H1 (cell line): ENCODE measurements at regions not wholly inside any gene's neighbourhood (a gene's known extent, or its start where the extent isn't known, plus 50 kb on each side); places are given as distances from the start of the nearest gene placed in this dataset.

Experiments used
- CREB1 ChIP-seq: IDR thresholded peaks from 2 replicates; pipeline ENCODE4 v1.6.1; 2012; ENCODE audit warnings: inconsistent platforms
- CTBP2 ChIP-seq: IDR thresholded peaks from 2 replicates; pipeline ENCODE4 v1.7.0; 2011; ENCODE audit warnings: borderline replicate concordance, mild to moderate bottlenecking, moderate library complexity, mixed read lengths, low read length; ENCODE audit not compliant: insufficient read depth, insufficient read length
- EGR1 ChIP-seq: IDR thresholded peaks from 2 replicates; pipeline ENCODE4 v1.6.1; 2011; ENCODE audit warnings: low read depth, low read length, borderline replicate concordance
- NRF1 ChIP-seq: IDR thresholded peaks from 2 replicates; pipeline ENCODE4 v1.6.1; 2011; ENCODE audit warnings: mild to moderate bottlenecking, low read depth, low read length, improper control_type of control experiment
- POLR2AphosphoS5 ChIP-seq: IDR thresholded peaks from 2 replicates; pipeline ENCODE4 v1.6.1; 2011; ENCODE audit warnings: low read depth, low read length
- RNF2 ChIP-seq: fragments of 200-900, 300-1000 bp; sonication (generic); IDR thresholded peaks from 2 replicates; pipeline ENCODE4 v1.7.1; 2016; ENCODE audit warnings: borderline replicate concordance, low read depth, mild to moderate bottlenecking, antibody characterized with exemption, low read length; ENCODE audit not compliant: poor library complexity, severe bottlenecking; ENCODE audit errors: missing control alignments
- TF ChIP-seq, protein P1 (sequence below): fragments of 300-600 bp; sonication (generic); IDR thresholded peaks from 2 replicates; pipeline ENCODE4 v1.7.1; 2012; ENCODE audit warnings: low read length, moderate library complexity, mild to moderate bottlenecking, inconsistent platforms; ENCODE audit not compliant: insufficient replicate concordance

DNA sequence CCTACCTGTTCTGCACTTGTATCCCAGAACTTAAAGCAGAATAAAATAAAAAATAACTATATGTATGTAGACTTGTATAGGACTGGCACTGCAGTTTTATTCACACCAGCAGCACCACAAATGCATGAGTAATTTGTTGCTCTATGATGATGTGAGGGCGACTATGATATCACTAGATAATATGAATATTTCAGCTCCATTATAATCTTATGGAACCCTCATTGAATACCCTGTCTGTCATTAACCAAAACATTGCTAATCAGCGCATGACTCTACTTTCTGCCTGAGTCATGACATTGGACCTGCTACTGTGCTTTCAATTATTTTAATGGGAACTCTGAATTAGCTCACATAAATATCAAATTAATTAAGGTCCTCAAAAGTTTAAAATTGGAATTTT is 129.4 kb upstream of the RHOBTB1 start (continued):
- TF ChIP-seq, protein P1, sequence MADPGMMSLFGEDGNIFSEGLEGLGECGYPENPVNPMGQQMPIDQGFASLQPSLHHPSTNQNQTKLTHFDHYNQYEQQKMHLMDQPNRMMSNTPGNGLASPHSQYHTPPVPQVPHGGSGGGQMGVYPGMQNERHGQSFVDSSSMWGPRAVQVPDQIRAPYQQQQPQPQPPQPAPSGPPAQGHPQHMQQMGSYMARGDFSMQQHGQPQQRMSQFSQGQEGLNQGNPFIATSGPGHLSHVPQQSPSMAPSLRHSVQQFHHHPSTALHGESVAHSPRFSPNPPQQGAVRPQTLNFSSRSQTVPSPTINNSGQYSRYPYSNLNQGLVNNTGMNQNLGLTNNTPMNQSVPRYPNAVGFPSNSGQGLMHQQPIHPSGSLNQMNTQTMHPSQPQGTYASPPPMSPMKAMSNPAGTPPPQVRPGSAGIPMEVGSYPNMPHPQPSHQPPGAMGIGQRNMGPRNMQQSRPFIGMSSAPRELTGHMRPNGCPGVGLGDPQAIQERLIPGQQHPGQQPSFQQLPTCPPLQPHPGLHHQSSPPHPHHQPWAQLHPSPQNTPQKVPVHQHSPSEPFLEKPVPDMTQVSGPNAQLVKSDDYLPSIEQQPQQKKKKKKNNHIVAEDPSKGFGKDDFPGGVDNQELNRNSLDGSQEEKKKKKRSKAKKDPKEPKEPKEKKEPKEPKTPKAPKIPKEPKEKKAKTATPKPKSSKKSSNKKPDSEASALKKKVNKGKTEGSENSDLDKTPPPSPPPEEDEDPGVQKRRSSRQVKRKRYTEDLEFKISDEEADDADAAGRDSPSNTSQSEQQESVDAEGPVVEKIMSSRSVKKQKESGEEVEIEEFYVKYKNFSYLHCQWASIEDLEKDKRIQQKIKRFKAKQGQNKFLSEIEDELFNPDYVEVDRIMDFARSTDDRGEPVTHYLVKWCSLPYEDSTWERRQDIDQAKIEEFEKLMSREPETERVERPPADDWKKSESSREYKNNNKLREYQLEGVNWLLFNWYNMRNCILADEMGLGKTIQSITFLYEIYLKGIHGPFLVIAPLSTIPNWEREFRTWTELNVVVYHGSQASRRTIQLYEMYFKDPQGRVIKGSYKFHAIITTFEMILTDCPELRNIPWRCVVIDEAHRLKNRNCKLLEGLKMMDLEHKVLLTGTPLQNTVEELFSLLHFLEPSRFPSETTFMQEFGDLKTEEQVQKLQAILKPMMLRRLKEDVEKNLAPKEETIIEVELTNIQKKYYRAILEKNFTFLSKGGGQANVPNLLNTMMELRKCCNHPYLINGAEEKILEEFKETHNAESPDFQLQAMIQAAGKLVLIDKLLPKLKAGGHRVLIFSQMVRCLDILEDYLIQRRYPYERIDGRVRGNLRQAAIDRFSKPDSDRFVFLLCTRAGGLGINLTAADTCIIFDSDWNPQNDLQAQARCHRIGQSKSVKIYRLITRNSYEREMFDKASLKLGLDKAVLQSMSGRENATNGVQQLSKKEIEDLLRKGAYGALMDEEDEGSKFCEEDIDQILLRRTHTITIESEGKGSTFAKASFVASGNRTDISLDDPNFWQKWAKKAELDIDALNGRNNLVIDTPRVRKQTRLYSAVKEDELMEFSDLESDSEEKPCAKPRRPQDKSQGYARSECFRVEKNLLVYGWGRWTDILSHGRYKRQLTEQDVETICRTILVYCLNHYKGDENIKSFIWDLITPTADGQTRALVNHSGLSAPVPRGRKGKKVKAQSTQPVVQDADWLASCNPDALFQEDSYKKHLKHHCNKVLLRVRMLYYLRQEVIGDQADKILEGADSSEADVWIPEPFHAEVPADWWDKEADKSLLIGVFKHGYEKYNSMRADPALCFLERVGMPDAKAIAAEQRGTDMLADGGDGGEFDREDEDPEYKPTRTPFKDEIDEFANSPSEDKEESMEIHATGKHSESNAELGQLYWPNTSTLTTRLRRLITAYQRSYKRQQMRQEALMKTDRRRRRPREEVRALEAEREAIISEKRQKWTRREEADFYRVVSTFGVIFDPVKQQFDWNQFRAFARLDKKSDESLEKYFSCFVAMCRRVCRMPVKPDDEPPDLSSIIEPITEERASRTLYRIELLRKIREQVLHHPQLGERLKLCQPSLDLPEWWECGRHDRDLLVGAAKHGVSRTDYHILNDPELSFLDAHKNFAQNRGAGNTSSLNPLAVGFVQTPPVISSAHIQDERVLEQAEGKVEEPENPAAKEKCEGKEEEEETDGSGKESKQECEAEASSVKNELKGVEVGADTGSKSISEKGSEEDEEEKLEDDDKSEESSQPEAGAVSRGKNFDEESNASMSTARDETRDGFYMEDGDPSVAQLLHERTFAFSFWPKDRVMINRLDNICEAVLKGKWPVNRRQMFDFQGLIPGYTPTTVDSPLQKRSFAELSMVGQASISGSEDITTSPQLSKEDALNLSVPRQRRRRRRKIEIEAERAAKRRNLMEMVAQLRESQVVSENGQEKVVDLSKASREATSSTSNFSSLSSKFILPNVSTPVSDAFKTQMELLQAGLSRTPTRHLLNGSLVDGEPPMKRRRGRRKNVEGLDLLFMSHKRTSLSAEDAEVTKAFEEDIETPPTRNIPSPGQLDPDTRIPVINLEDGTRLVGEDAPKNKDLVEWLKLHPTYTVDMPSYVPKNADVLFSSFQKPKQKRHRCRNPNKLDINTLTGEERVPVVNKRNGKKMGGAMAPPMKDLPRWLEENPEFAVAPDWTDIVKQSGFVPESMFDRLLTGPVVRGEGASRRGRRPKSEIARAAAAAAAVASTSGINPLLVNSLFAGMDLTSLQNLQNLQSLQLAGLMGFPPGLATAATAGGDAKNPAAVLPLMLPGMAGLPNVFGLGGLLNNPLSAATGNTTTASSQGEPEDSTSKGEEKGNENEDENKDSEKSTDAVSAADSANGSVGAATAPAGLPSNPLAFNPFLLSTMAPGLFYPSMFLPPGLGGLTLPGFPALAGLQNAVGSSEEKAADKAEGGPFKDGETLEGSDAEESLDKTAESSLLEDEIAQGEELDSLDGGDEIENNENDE, result no peak
- TF ChIP-seq POLR2AphosphoS5 (no peak), CREB1 (no peak), RNF2 (no peak), EGR1 (no peak), NRF1 (no peak), CTBP2 (no peak)
- TF ChIP-seq, all 59 proteins: peak for 0
